Spleen (tissue), 7 donors: ENCODE measurements at regions not wholly inside any gene's neighbourhood (a gene's known extent, or its start where the extent isn't known, plus 50 kb on each side); places are given as distances from the start of the nearest gene placed in this dataset.

Experiments used
- CTCF ChIP-seq, 11 experiments: fragments of 200-600 bp in 7 of 11; fragments of 450-650 bp in 4 of 11; sonication (generic) in 4 of 11; IDR thresholded peaks in 8 of 11; conservative IDR thresholded peaks in 3 of 11; 1 replicate in 7 of 11; 2 replicates in 4 of 11; pipeline versions ENCODE4 v1.4.0 to v1.8.0; 2016 to 2021; ENCODE audit warnings: antibody characterized with exemption in 11 of 11, inconsistent platforms in 4 of 11, mild to moderate bottlenecking in 1 of 11
- POLR2AphosphoS5 ChIP-seq, 3 donors: sonication (generic); formaldehyde crosslinking; IDR thresholded peaks; one replicate each; pipeline ENCODE4 v1.5.1; 2017; ENCODE audit warnings: antibody characterized with exemption in 3 of 3
- donor health status: DM: no; HTN: no; CAD: no; lungs with moderate emphysema.
- donor health status: DM: no; HTN: no; CAD: no.
- donor health status: DM: no; HTN: no; CAD: no.

GRCh38 chr15:29393443-29393842, 123.8 kb upstream of the NSMCE3 start:
- TF ChIP-seq CTCF (IDR thresholded peaks at IDR 0.05 in 8 of 11, conservative IDR thresholded peaks at IDR 0.05 in 3 of 11): no peak
- TF ChIP-seq POLR2AphosphoS5 (IDR thresholded peaks at IDR 0.05): no peak
